ENCODE measurements at regions not wholly inside any gene's neighbourhood (a gene's known extent, or its start where the extent isn't known, plus 50 kb on each side); places are given as distances from the start of the nearest gene placed in this dataset.

- ATAC-seq (no peak), DNase-seq (ENCODE audit: low spot score) (no peak)
- Mint-ChIP-seq H3K9me3 (peaks cover 3% of the 10 kb centered on the region; the same call in 2 of the 3 replicates), H3K27me3 (ENCODE audit: insufficient read depth, low read depth, poor library complexity) (no peaks in the 10 kb centered on the region), H3K4me3 (no peak overlapping the region), H3K36me3 (ENCODE audit: low read depth) (peaks cover 3% of the 10 kb centered on the region; the same call in 2 of the 3 replicates), H3K4me1 (peaks cover 24% of the 10 kb centered on the region), H3K27ac (no peak overlapping the region)
- Histone ChIP-seq H3K27ac (ENCODE audit: low read depth) (no peak overlapping the region), H3K9me2 (ENCODE audit: insufficient read depth) (no peaks in the 10 kb centered on the region), H3K4me2 (no peak overlapping the region), H3F3A (replicated peaks; ENCODE audit: low read depth) (no peaks in the 10 kb centered on the region), H3K27me3 (ENCODE audit: insufficient read depth) (no peaks in the 10 kb centered on the region), H4K20me1 (replicated peaks; ENCODE audit: insufficient read depth) (no peaks in the 10 kb centered on the region), H3K4me3 (no peak overlapping the region), H2AFZ (no peak overlapping the region), H3K36me3 (ENCODE audit: insufficient read depth) (no peaks in the 10 kb centered on the region), H3K4me1 (ENCODE audit: insufficient read depth) (peaks cover 18% of the 10 kb centered on the region), H3K79me2 (replicated peaks; ENCODE audit: insufficient read depth) (no peaks in the 10 kb centered on the region)
- no peak for TF ChIP-seq POLR2AphosphoS5 (IDR thresholded peaks at IDR 0.05; ENCODE audit: low read depth)
- TF ChIP-seq STAT1 (IDR thresholded peaks at IDR 0.05; ENCODE audit: unreplicated experiment), result no peak
- no peak for TF ChIP-seq ZNF331 (CRISPR knock-in tag; IDR thresholded peaks at IDR 0.05; ENCODE audit: low read depth)
- TF ChIP-seq ZNF114 (CRISPR knock-in tag; IDR thresholded peaks at IDR 0.05), result no peak
- no peak for TF ChIP-seq JUNB (IDR thresholded peaks at IDR 0.05; ENCODE audit: unreplicated experiment)
- TF ChIP-seq CTCF (conservative IDR thresholded peaks at IDR 0.05; ENCODE audit: low read depth in 2 of 2), result no peak
- no peak for TF ChIP-seq EZH2 (IDR thresholded peaks at IDR 0.05; ENCODE audit: low read depth, unreplicated experiment)
- TF ChIP-seq ZNF462 (CRISPR knock-in tag; IDR thresholded peaks at IDR 0.05), result no peak
- TF ChIP-seq NANOG (IDR thresholded peaks at IDR 0.05; ENCODE audit: borderline replicate concordance), result no peak
- TF ChIP-seq REST (IDR thresholded peaks at IDR 0.05; ENCODE audit: unreplicated experiment), result no peak
- TF ChIP-seq CREB1 (CRISPR knock-in tag; IDR thresholded peaks at IDR 0.05; ENCODE audit: low read depth), result no peak
- no peak for TF ChIP-seq EZH2phosphoT487 (IDR thresholded peaks at IDR 0.05; ENCODE audit: unreplicated experiment)
- TF ChIP-seq ETS1 (IDR thresholded peaks at IDR 0.05), result no peak
These were observed 245.5 kb downstream of the AUH start for GRCh38 chr9:91116211-91116610.
